Sigmoid colon (tissue), 4 donors: ENCODE measurements at regions not wholly inside any gene's neighbourhood (a gene's known extent, or its start where the extent isn't known, plus 50 kb on each side); places are given as distances from the start of the nearest gene placed in this dataset.

Experiments used
- POLR2A ChIP-seq, 2 donors: fragments of 450-650 bp; IDR thresholded peaks; one replicate each; pipeline ENCODE4 v1.6.1; 2016; ENCODE audit warnings: antibody characterized with exemption in 2 of 2, mild to moderate bottlenecking in 2 of 2, moderate library complexity in 2 of 2
- POLR2AphosphoS5 ChIP-seq, 4 donors: sonication (generic); formaldehyde crosslinking; IDR thresholded peaks; one replicate each; pipeline ENCODE4 v1.6.1; 2017; ENCODE audit warnings: antibody characterized with exemption in 4 of 4
- TF ChIP-seq, protein P1 (sequence below), 4 experiments: fragments of 450-650 bp in 3 of 4; fragments of 200-600 bp in 1 of 4; IDR thresholded peaks; one replicate each; pipeline ENCODE4 v1.5.1; 2016 to 2019; ENCODE audit warnings: antibody characterized with exemption in 4 of 4, mild to moderate bottlenecking in 3 of 4, moderate library complexity in 2 of 4

DNA sequence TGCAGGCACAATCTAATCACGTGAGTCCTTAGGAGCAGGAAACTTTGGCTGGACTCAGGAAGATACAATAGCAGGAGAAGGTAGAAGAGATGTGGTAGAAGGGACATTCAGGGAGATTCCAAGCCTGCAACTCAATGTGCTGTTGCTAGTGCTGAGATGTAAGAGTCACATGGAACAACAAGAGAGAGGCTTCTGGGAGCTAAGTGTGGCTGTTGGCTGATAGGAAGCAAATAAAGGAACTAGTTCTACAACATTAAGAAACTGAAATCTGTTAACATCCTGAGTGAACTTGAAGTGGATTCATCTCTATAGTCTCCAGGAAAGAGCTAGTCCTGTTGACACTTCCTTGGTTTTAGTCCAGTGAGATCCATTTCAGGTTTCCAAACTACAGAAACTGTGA lies 1207.4 kb downstream of the ADGRL3 start:
- no peak for TF ChIP-seq POLR2A (IDR thresholded peaks at IDR 0.05)
- TF ChIP-seq, protein P1, sequence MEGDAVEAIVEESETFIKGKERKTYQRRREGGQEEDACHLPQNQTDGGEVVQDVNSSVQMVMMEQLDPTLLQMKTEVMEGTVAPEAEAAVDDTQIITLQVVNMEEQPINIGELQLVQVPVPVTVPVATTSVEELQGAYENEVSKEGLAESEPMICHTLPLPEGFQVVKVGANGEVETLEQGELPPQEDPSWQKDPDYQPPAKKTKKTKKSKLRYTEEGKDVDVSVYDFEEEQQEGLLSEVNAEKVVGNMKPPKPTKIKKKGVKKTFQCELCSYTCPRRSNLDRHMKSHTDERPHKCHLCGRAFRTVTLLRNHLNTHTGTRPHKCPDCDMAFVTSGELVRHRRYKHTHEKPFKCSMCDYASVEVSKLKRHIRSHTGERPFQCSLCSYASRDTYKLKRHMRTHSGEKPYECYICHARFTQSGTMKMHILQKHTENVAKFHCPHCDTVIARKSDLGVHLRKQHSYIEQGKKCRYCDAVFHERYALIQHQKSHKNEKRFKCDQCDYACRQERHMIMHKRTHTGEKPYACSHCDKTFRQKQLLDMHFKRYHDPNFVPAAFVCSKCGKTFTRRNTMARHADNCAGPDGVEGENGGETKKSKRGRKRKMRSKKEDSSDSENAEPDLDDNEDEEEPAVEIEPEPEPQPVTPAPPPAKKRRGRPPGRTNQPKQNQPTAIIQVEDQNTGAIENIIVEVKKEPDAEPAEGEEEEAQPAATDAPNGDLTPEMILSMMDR (IDR thresholded peaks at IDR 0.05), result no peak
- no peak for TF ChIP-seq POLR2AphosphoS5 (IDR thresholded peaks at IDR 0.05)
